SU-DHL-6 (cell line): ENCODE measurements at regions not wholly inside any gene's neighbourhood (a gene's known extent, or its start where the extent isn't known, plus 50 kb on each side); places are given as distances from the start of the nearest gene placed in this dataset.

ENCODE experiments used
- H2AFZ ChIP-seq: fragments of 200-600 bp; sonication (generic); 2 replicates; pipeline ENCODE4 v1.6.1; 2014; ENCODE audit warnings: low read depth, mild to moderate bottlenecking, moderate library complexity, mixed read lengths, antibody characterized with exemption, low read length; ENCODE audit not compliant: severe bottlenecking
- H3F3A ChIP-seq: fragments of 200-600 bp; shearing (Covaris generic); 2 replicates; pipeline ENCODE4 v1.6.0; 2016; ENCODE audit warnings: antibody characterized with exemption, mild to moderate bottlenecking; ENCODE audit not compliant: insufficient read depth
- H3K27ac ChIP-seq: fragments of 200-600 bp; sonication (generic); 2 replicates; pipeline ENCODE4 v1.5.1; 2016; ENCODE audit warnings: low read depth, mild to moderate bottlenecking, low read length, moderate library complexity, mixed read lengths
- H3K27me3 ChIP-seq: fragments of 200-600 bp; sonication (generic), shearing (Covaris generic); 2 replicates; pipeline ENCODE4 v1.6.0; 2014; ENCODE audit warnings: mild to moderate bottlenecking, low read length
- H3K36me3 ChIP-seq: fragments of 200-600 bp; sonication (generic); 2 replicates; pipeline ENCODE4 v1.6.1; 2014; ENCODE audit warnings: mild to moderate bottlenecking, low read length, mixed read lengths
- H3K4me2 ChIP-seq: fragments of 300-600, 200-600 bp; shearing (Covaris generic), sonication (generic); 2 replicates; pipeline ENCODE4 v1.6.0; 2014; ENCODE audit warnings: low read length, low read depth, mild to moderate bottlenecking; ENCODE audit not compliant: poor library complexity, severe bottlenecking
- H3K4me3 ChIP-seq: fragments of 200-600 bp; sonication (generic); 2 replicates; pipeline ENCODE4 v1.5.1; 2014; ENCODE audit warnings: antibody characterized with exemption, low read length, mild to moderate bottlenecking, mixed read lengths; ENCODE audit not compliant: insufficient read depth, poor library complexity, severe bottlenecking
- H3K79me2 ChIP-seq: fragments of 200-600 bp; sonication (generic); 2 replicates; pipeline ENCODE4 v1.6.1; 2014; ENCODE audit warnings: mild to moderate bottlenecking, low read length, moderate library complexity; ENCODE audit not compliant: insufficient read depth
- H3K9ac ChIP-seq: fragments of 200-600 bp; sonication (generic); 2 replicates; pipeline ENCODE4 v1.7.0; 2014; ENCODE audit warnings: mild to moderate bottlenecking, low read length
- H3K9me2 ChIP-seq: fragments of 200-600 bp; sonication (generic); replicated peaks from 2 replicates; pipeline ENCODE4 v1.6.1; 2014; ENCODE audit warnings: low read length; ENCODE audit not compliant: insufficient read depth
- H3K9me3 ChIP-seq: fragments of 200-600 bp; sonication (generic); 2 replicates; pipeline ENCODE4 v1.6.1; 2014; ENCODE audit warnings: low read length, mixed read lengths; ENCODE audit not compliant: insufficient read depth
- H4K20me1 ChIP-seq: fragments of 200-600 bp; sonication (generic); 2 replicates; pipeline ENCODE4 v1.6.1; 2014; ENCODE audit warnings: low read depth, mild to moderate bottlenecking, antibody characterized with exemption, low read length, moderate library complexity, mixed read lengths
- CTCF ChIP-seq: fragments of 200-600 bp; sonication (generic); IDR thresholded peaks from one replicate; pipeline ENCODE4 v1.5.1; 2017; ENCODE audit warnings: antibody characterized with exemption, mild to moderate bottlenecking, low read length, moderate library complexity; ENCODE audit not compliant: insufficient read depth, poor library complexity, severe bottlenecking
- EZH2phosphoT487 ChIP-seq: fragments of 200-600 bp; sonication (generic), shearing (Covaris generic); conservative IDR thresholded peaks from 2 replicates; pipeline ENCODE4 v1.6.1; 2018; ENCODE audit warnings: mild to moderate bottlenecking, antibody characterized with exemption, low read length, moderate library complexity, mixed read lengths

GRCh38 chr22:22827187-22827939 lies 60.3 kb upstream of the IGLL5 start:
- Histone ChIP-seq H3K9me3 (peaks cover 4% of the 10 kb centered on the region; the same call in 1 of the 2 replicates), H3K9me2 (no peaks in the 10 kb centered on the region), H3F3A (no peaks in the 10 kb centered on the region), H4K20me1 (no peaks in the 10 kb centered on the region), H2AFZ (no peak overlapping the region), H3K36me3 (peaks cover 8% of the 10 kb centered on the region; the same call in 1 of the 2 replicates), H3K4me3 (no peak overlapping the region), H3K9ac (no peak overlapping the region), H3K4me2 (no peak overlapping the region), H3K27me3 (no peaks in the 10 kb centered on the region), H3K79me2 (no peaks in the 10 kb centered on the region), H3K27ac (no peak overlapping the region)
- TF ChIP-seq EZH2phosphoT487 = no peak
- TF ChIP-seq CTCF = no peak

GRCh38 chr22:22830193-22830592 lies 57.4 kb upstream of the IGLL5 start:
- H4K20me1 ChIP-seq = no peaks in the 10 kb centered on the region
- H3F3A ChIP-seq = no peaks in the 10 kb centered on the region
- peaks cover 8% of the 10 kb centered on the region; the same call in 1 of the 2 replicates for H3K36me3 ChIP-seq
- H3K9ac ChIP-seq = no peak overlapping the region
- no peak overlapping the region for H2AFZ ChIP-seq
- no peaks in the 10 kb centered on the region for H3K9me2 ChIP-seq
- no peak for TF ChIP-seq CTCF
- TF ChIP-seq EZH2phosphoT487 = no peak
- H3K27me3 ChIP-seq = no peaks in the 10 kb centered on the region
- H3K4me2 ChIP-seq = no peak overlapping the region
- H3K79me2 ChIP-seq = no peaks in the 10 kb centered on the region
- H3K9me3 ChIP-seq = peaks cover 4% of the 10 kb centered on the region; the same call in 1 of the 2 replicates
- no peak overlapping the region for H3K27ac ChIP-seq
- no peak overlapping the region for H3K4me3 ChIP-seq

- H2AFZ ChIP-seq = no peak overlapping the region
- no peak overlapping the region for H3K9ac ChIP-seq
- H3K27me3 ChIP-seq = no peaks in the 10 kb centered on the region
- H3K36me3 ChIP-seq = peaks cover 8% of the 10 kb centered on the region; the same call in 1 of the 2 replicates
- no peak overlapping the region for H3K4me2 ChIP-seq
- no peak overlapping the region for H3K4me3 ChIP-seq
- no peaks in the 10 kb centered on the region for H3K9me2 ChIP-seq
- no peaks in the 10 kb centered on the region for H4K20me1 ChIP-seq
- peaks cover 4% of the 10 kb centered on the region; the same call in 1 of the 2 replicates for H3K9me3 ChIP-seq
- H3K79me2 ChIP-seq = no peaks in the 10 kb centered on the region
- H3K27ac ChIP-seq = no peak overlapping the region
- TF ChIP-seq EZH2phosphoT487 = no peak
- no peaks in the 10 kb centered on the region for H3F3A ChIP-seq
Measured at GRCh38 chr22:22830957-22831688, 56.5 kb upstream of the IGLL5 start.

- Histone ChIP-seq H3K79me2 (no peaks in the 10 kb centered on the region), H2AFZ (no peak overlapping the region), H3K9ac (no peak overlapping the region), H3K9me2 (no peaks in the 10 kb centered on the region), H3F3A (no peaks in the 10 kb centered on the region), H3K27me3 (no peaks in the 10 kb centered on the region), H3K36me3 (peaks cover 8% of the 10 kb centered on the region; the same call in 1 of the 2 replicates), H4K20me1 (no peaks in the 10 kb centered on the region), H3K9me3 (peaks cover 4% of the 10 kb centered on the region; the same call in 1 of the 2 replicates), H3K4me3 (no peak overlapping the region), H3K27ac (no peak overlapping the region), H3K4me2 (no peak overlapping the region)
- TF ChIP-seq EZH2phosphoT487 (no peak), CTCF (no peak)
Measured at GRCh38 chr22:22833059-22833458, 54.6 kb upstream of the IGLL5 start.
